ENCODE measurements at regions not wholly inside any gene's neighbourhood (a gene's known extent, or its start where the extent isn't known, plus 50 kb on each side); places are given as distances from the start of the nearest gene placed in this dataset.

DNA sequence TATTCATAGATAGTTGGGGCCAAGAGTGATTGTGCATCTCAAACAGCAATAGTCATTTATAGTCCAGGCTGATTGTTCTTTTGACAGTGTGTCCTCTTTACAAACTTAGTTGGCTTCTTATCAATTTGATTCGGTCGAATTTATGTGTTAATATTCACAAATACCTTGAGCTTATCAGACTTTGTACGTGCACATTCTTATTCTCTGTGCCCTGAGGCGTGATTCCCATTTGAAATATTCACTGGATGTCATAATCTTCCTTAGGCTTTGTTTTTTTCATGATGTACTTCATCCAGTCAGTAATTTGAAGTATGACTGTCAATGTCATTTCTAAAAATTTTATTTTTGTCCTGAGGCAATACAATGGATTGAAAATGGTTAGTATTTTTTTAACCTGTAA is 263.5 kb upstream of the PCDH7 start:
- H3K4me2 ChIP-seq (ENCODE audit: low read length): no peak overlapping the region
- H3K9me2 ChIP-seq (ENCODE audit: insufficient read depth, low read length): no peaks in the 10 kb centered on the region
- no peak overlapping the region for H2AFZ ChIP-seq (ENCODE audit: low read depth, low read length)
- H4K20me1 ChIP-seq (ENCODE audit: insufficient read depth): no peaks in the 10 kb centered on the region
- H3K79me2 ChIP-seq (replicated peaks; ENCODE audit: insufficient read depth, low read length): no peaks in the 10 kb centered on the region
- no peaks in the 10 kb centered on the region for H3K36me3 ChIP-seq (ENCODE audit: insufficient read depth, low read length)
- TF ChIP-seq EZH2 (IDR thresholded peaks at IDR 0.05; ENCODE audit: borderline replicate concordance, insufficient read depth, low read length, poor library complexity, severe bottlenecking) (no peak), RAD21 (conservative IDR thresholded peaks at IDR 0.05) (no peak), MXI1 (conservative IDR thresholded peaks at IDR 0.05; ENCODE audit: poor library complexity, severe bottlenecking) (no peak), REST (IDR thresholded peaks at IDR 0.05; ENCODE audit: borderline replicate concordance) (no peak), POLR2AphosphoS5 (IDR thresholded peaks at IDR 0.05) (no peak)
- TF ChIP-seq, protein P1, sequence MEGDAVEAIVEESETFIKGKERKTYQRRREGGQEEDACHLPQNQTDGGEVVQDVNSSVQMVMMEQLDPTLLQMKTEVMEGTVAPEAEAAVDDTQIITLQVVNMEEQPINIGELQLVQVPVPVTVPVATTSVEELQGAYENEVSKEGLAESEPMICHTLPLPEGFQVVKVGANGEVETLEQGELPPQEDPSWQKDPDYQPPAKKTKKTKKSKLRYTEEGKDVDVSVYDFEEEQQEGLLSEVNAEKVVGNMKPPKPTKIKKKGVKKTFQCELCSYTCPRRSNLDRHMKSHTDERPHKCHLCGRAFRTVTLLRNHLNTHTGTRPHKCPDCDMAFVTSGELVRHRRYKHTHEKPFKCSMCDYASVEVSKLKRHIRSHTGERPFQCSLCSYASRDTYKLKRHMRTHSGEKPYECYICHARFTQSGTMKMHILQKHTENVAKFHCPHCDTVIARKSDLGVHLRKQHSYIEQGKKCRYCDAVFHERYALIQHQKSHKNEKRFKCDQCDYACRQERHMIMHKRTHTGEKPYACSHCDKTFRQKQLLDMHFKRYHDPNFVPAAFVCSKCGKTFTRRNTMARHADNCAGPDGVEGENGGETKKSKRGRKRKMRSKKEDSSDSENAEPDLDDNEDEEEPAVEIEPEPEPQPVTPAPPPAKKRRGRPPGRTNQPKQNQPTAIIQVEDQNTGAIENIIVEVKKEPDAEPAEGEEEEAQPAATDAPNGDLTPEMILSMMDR (IDR thresholded peaks at IDR 0.05; ENCODE audit: poor library complexity, severe bottlenecking): no peak
- H3K4me3 ChIP-seq (ENCODE audit: low read length): no peak overlapping the region
- H3K27ac ChIP-seq (ENCODE audit: low read length): no peak overlapping the region
- no peaks in the 10 kb centered on the region for H3K9me3 ChIP-seq (ENCODE audit: low read length)
- H3F3A ChIP-seq (ENCODE audit: insufficient read depth, low read length, poor library complexity, severe bottlenecking): no peaks in the 10 kb centered on the region
- H3K27me3 ChIP-seq (ENCODE audit: insufficient read depth, low read depth, low read length): no peaks in the 10 kb centered on the region
- no peak overlapping the region for H3K9ac ChIP-seq (ENCODE audit: low read length)

- no peak for TF ChIP-seq RAD21 (conservative IDR thresholded peaks at IDR 0.05)
- no peak for TF ChIP-seq REST (IDR thresholded peaks at IDR 0.05; ENCODE audit: borderline replicate concordance)
- no peak for TF ChIP-seq EP300 (conservative IDR thresholded peaks at IDR 0.05; ENCODE audit: poor library complexity, severe bottlenecking)
- TF ChIP-seq, protein P1 (IDR thresholded peaks at IDR 0.05; ENCODE audit: poor library complexity, severe bottlenecking): no peak
- TF ChIP-seq TAF1 (IDR thresholded peaks at IDR 0.05; ENCODE audit: low read depth): no peak
- no peak for TF ChIP-seq POLR2AphosphoS5 (IDR thresholded peaks at IDR 0.05)
- no peak for TF ChIP-seq MXI1 (conservative IDR thresholded peaks at IDR 0.05; ENCODE audit: poor library complexity, severe bottlenecking)
- no peak for TF ChIP-seq SMC3 (conservative IDR thresholded peaks at IDR 0.05; ENCODE audit: poor library complexity)
- TF ChIP-seq EZH2 (IDR thresholded peaks at IDR 0.05; ENCODE audit: borderline replicate concordance, insufficient read depth, low read length, poor library complexity, severe bottlenecking): no peak
- H3K4me3 ChIP-seq (ENCODE audit: low read length): no peak overlapping the region
- no peaks in the 10 kb centered on the region for H3K9me3 ChIP-seq (ENCODE audit: low read length)
- no peak overlapping the region for H3K4me2 ChIP-seq (ENCODE audit: low read length)
- no peaks in the 10 kb centered on the region for H3K9me2 ChIP-seq (ENCODE audit: insufficient read depth, low read length)
- H3K27me3 ChIP-seq (ENCODE audit: insufficient read depth, low read depth, low read length): no peaks in the 10 kb centered on the region
- H3K79me2 ChIP-seq (replicated peaks; ENCODE audit: insufficient read depth, low read length): no peaks in the 10 kb centered on the region
- H4K20me1 ChIP-seq (ENCODE audit: insufficient read depth): no peaks in the 10 kb centered on the region
- no peak overlapping the region for H2AFZ ChIP-seq (ENCODE audit: low read depth, low read length)
- no peak overlapping the region for H3K27ac ChIP-seq (ENCODE audit: low read length)
- no peaks in the 10 kb centered on the region for H3F3A ChIP-seq (ENCODE audit: insufficient read depth, low read length, poor library complexity, severe bottlenecking)
- H3K9ac ChIP-seq (ENCODE audit: low read length): no peak overlapping the region
- no peaks in the 10 kb centered on the region for H3K36me3 ChIP-seq (ENCODE audit: insufficient read depth, low read length)
These were observed 259.4 kb upstream of the PCDH7 start for GRCh38 chr4:30460818-30461217.

All from neural cell (in vitro differentiated cells).